ENCODE measurements at regions not wholly inside any gene's neighbourhood (a gene's known extent, or its start where the extent isn't known, plus 50 kb on each side); places are given as distances from the start of the nearest gene placed in this dataset.

DNA sequence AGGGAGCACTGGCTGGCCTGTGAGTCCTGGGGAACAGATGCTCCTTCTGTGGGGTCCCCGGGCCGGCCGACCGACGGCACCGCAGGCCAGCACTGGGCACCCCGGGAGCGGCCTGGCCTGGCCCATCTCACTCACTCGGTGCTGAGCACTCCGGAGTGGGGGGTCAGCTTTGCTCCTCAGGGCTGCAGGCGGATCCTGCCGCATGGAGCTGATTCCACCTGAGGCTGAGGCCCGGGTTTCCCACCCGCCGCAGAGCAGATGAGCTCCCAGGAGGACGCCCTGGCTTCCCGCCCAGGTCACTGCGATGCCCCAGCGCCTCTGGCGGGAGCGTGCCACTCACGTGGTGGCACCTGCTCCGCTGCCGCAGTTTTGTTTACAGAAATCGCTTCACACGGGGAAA lies 418.6 kb downstream of the GALR1 start:
- DNase-seq, result no peak

DNA sequence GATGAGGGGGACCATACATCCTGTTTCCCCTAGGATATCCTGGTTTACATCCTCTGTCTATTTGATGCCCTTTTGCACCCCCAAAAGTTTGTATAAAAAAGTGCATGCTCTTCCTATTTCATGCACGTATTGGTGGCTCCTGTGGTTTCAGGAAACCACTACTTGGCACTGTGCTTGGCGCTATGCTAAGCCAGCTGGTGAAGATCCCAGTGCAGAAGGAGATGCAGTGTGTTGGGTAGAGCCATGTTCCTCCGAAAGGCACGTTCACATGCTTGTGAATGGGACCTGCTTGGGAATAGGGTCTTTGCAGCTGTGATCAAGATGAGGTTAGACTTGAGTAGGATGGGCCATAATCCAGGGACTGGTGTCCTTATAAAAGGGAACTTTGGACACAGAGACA lies 419.7 kb downstream of the GALR1 start:
- no peak for DNase-seq

DNA sequence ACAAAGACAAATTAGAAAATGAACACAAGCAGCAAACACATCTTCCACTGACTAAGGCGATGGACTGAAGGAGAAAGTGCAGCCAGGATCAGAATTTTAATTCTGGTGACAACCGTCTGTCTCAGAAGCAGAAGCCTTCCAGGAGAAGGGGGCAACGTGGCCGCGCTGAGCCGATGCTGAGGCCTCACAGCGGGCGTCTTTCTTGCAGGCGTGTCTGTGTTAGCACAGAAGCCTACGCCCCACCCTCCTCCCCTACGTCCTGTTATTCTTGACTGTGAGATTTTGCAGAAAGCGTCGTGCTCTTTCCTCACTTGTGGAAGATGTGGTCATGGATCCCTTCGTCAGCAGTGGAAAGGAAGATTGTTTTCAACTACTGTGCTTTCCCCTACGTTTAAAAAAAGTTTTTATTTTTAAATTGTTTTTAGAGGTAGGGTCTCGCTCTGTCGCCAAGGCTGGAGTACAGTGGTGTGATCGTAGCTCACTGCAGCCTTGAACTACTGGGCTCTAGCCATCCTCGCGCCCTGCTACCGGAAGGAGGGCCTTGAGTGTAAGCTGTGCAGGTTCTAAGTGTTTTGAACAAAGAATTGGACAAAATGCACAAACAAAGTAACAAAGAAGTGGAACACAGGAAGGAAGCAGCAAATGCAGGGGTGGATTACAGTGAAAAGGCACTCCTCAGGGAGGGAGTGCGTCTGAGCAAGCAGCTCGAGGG lies 422.0 kb downstream of the GALR1 start:
- no peak for DNase-seq

DNA sequence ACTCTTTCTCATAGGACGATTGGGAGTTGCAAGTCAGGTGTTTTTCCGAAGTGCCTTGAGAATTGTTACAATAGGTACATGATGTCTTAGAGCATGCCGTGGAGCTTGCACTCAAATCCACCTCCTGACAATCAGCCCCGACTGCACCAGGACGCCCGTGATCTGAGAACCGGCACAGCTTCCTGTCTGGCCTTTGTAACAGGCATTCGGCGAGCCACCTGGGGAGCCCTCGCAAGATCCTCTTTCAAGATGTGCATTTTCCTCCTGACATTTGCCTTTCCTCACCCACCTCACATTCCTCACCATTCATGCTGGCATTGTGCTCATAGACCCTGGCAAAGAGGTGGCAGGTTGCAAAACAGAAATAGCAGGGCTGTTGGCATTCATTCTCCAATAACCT lies 427.3 kb downstream of the GALR1 start:
- DNase-seq, result no peak

DNA sequence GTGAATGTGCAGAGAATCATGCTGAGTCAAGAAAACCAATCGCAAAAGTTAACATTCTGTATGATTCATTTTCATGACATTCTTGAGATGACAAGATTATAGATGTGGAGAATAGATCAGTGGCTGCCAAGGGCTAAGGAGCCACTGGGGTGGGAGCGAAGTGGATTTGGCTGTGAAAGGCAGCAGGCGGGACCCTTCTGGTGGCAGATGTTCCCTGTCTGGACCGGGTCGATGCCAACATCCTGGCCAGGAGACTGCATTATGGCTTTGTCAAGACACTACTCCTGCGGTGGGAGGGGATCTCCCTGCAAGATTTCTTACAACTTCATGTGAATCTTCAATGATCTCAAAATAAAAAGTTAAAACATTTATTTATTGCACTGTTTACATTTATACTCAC lies 427.9 kb downstream of the GALR1 start:
- DNase-seq, result no peak

DNA sequence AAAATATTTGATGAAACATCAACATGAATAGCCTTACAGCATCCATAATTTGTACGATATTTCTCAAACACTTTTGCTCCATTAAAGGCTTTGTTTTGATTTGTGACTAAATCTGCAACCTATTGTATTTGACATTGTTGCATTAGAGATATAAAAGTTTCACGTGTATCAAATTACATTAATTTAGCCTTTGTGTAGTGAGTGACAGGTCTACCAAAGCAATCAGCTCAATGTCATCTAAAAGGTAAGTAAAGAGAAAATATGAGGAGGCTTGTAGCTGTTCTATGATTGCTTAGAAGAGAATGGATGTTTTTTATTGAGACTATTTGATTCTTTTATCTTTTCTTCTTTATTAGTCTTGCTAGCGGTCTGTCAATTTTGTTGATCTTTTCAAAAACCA lies 430.2 kb downstream of the GALR1 start:
- DNase-seq, result no peak

DNA sequence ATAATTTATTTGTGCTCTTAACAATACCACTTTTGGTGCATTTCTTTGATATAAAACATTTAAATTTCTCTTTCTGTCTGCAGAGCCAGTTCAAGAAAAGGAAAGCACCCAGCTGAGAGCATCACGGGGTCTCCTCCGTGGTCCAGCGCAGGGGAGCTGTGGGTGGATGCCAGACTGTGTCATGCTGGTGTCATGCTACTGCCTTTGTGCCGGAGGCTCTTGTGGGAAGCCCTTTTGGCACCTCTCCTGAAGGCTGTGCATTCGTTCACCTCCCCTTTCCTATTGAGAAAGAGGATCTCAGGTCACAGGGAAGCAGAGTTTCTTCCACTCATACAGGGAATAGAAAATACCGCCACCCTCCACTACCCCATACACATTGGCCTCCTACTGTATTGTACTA lies 450.4 kb downstream of the GALR1 start:
- no peak for DNase-seq

DNA sequence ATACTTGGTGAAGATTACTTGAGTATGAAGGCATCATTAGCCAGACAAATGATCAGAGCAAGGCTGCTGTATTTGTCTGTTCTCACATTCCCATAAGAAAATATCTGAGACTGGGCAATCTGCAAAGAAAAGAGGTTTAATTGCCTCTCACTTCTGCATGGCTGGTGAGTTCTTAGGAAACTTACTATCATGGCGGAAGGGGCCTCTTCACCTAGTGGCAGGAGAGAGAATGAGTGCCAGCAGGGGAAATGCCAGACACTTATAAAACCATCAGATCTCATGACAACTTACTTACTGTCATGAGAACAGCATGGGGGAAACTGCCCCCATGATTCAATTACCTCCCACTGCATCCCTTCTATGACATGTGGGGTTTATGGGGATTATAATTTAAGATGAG lies 452.3 kb downstream of the GALR1 start:
- DNase-seq, result no peak

DNA sequence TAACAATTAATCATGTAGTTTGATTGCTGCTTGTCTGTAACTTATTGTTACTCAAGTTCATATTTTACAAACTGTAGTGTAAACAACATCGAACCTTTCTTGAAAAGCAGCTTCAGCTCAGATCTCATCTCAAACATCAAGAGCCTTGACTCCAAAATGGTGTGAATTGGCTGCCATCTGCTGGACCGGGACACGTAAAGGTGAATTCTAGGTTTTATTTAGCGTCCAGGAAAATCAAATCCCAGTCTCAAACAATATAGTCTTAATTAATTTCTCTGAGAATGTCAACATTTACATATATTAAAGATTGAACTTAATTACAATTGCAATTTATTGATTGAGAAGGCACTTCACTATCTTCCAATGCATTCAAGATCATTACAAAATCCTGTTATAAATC lies 453.0 kb downstream of the GALR1 start:
- DNase-seq, result peak; percentile 5

DNA sequence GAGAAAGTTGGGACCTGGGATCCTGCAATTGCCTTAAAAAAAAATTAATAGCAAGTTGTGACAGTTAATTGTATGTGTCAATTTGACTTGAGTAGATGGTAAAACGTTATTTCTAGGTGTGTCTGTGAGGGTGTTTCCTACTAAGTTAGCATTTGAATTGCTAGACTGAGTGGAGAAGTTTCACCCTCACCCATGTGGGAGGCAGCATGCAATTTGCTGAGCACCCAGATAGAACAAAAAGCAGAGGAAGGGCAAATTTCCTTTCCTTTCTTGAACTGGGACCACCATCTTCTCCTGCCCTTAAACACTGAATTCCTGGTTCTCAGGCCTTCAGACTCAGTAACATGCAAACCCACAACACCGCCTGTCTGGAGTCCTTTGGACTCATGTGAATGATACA lies 455.7 kb downstream of the GALR1 start:
- no peak for DNase-seq

DNA sequence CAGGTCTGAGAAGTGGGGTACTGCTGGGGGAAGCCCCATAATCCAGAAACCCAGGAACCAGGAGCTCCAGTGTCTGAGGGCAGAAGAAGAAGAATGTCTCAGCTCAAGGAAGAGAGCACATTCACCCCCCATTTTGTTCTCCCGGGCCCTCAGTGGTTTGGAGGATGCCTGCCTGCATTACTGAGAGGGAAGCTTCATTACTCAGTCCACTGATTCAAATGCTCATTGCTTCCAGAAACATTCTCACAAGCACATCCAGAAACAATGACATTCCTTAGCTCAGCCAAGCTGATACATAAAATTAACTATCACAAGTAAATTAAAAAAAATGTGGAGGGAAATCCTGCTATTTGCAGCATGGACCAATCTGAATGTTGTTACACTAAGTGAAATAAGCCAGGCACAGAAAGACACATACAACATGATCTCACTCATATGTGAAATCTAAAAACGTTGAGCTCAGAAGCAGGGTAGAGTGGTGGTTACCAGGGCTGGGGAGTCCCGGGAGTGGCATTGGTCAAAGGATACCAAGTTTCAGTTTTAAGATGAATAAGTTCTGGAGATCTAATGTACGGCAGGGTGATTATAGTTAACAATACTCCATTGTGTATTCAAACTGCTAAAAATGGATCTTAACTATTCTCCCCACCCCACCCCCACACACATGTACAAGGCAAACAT lies 459.3 kb downstream of the GALR1 start:
- peak; percentile 2 for DNase-seq

DNA sequence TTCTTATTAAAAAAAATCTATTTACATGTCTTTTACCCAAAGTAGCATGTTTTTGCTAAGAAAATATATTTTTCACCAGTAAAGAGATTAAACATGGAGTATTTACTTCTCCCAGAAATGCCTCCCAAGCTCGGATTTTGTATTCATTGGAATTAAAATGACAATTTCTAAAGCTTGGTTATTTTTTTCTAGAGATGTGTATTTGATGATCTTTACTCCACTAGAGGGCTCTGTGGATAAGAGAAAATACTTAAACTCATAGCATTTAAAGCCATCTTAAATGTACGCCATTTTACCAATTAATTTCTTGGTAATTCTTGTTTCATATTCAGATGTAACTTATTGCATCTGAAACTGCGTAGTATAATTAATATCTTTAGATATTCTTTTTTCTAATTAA lies 461.4 kb downstream of the GALR1 start:
- DNase-seq, result no peak

DNA sequence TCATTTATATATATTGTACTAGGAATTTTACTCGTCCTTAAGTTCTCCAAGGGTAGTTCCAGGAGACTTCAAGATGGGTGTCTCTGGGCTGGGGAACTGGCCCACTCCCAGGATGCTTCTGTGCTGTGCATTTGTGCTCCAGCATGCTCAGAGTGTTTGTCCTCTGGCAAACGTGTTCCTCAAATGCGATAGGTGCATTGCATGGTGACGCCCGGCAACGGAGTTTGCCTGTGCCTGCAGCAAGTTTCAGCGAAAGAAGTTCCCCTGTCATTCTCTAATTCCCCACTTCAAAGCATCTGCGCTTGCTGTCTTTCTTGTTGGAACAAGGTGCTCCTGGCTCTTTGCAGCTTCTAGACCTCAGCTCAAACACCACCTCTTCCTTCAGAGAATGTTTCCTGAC lies 465.1 kb downstream of the GALR1 start:
- DNase-seq, result no peak

DNA sequence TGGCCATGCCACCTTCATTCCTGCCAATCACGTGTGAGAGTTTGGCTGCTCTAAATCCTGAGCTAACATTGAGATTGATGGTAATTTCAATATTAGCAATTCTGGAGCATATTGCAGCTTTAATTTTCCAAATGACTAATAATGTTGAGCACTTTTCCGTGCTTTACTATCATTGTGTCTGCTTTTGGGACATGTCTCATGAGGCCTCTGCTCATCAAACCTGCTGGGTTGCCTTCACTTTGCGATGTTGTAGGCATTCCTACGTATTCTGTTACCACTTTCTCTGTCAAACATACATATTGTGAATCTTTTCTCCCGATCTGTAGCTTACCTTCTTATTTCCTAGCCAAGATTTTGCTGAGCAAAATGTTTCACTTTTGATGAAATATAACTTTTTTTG lies 466.6 kb downstream of the GALR1 start:
- DNase-seq, result no peak

DNA sequence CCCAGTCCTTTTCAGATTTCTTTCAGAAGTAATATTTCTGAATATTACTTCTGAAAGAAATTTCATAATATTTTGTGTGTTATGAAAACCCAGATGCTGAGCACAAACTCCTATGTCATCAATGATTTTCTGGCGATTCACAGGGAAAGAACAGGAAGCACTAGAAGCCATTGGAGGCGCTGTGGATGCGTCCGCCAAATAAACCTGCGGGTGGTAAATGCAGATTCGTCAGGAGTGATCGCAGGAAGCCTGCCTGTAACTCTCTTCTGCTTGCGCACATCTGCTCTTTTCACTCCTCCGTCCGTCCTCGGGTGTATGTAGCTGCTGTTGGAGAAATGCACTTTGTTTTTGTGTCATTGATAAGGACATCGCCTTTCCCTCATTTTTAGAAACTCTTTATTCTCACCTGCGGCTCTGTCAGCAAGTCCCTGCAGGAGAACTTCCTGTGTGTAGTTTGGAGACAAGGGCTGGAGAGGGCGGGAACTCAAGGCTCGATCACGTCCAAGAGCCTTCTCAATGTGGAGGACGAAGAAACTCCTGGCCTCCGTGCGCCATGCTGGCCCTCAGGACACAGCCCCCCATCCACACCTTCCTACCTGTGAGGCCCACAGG lies 483.8 kb downstream of the GALR1 start:
- DNase-seq, result no peak

DNA sequence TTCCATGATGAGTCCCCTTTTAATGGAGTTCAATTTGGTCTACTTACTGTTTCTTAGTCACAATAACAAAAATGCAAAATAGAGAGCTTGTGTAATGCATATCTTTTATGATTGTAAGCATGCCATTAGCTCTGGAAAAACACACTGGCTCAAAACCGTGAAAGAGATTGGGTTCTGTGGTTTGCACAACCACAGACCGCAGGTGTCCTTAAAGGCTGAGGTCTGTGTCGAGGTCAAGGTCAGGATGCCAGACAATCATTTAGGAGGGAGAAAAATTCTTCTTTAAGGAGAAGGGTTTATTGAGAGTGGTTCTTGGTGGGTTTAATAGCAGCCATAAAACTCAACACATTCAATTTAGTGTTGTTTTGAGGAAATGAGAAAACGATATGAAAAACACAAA lies 487.2 kb downstream of the GALR1 start:
- DNase-seq, result no peak

DNA sequence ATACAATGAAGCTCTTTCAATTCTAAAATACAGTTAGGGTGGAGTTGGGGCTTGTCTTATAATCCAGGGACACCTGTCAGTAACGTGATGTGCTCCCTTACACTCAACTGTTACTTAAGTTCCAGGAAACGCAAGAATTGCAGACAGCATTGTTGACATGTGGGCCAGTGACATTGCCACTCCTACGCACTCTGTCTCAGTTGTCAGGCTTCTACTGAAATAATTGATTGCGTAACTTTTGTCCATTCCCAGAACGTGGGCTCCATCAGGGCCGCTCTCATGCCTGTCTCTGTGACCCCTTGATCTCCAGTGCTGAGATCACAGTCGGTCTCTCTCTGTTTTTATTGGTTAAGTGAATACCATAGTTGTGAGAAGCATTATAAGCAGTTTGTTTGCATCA lies 487.8 kb downstream of the GALR1 start:
- DNase-seq, result no peak

DNA sequence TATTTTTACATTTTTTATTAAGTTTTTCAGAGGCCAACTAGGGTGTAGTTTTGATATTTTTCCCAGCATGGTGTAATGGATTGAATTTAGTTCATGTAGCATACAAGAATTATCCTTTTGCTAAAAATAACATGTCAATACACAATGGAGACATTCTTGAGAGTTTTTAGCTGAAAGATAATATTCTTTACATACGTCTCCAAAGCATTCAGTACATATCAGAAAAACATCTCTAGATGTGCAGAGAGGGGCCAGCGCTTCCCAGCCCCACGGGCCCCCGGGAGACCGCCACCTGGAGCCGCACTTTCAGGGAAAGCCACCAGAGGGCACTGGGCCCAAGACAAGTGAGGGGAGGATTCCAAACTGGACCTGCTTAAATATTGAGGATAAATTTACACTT lies 499.4 kb downstream of the GALR1 start:
- DNase-seq, result peak; percentile 1

DNA sequence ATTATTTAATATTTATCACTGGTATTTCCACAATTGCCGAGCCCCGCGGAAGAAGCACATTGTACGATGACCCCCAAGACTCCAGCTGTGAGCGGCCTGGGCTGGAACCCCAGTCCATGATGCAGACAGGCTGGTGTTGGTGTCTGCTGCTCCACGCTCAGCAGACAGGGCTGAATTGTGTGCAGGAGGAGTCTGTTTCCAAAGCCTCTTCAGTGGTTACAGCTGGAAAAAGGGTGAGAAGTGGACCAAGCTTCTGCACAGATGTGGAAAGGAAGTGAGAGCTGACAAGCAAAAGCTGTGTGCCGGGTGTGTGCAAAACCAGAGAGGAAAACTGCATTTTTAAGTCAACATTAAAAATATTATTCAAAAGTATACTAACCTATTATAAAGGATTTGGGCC lies 500.4 kb downstream of the GALR1 start:
- no peak for DNase-seq

DNA sequence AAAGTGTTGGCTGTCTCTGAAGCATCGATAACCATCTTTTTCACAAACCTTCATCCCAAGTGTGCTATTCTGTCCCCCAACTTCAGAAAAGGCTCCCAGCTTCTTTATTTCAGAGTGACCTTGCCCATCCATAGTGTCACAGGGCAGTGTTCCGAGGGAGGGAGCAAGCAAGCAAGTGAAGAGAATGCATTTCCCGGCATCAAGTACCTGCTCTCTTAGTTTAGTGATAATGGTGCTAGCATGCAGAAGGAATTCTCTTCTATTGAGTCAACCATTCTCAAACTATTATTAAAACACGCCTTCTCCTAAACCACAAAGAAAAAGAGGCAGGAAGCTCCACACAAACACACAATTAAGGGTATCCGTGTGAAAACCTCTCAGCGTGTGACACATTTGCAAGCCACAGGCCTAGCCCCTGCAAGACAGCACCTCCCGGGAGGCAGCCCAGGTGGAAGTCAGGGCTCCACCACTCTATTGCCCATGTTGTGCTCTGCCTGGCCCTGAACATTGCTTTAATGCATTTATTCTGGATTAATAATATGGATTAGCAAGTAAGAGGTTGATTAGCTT lies 504.9 kb downstream of the GALR1 start:
- DNase-seq, result no peak

DNA sequence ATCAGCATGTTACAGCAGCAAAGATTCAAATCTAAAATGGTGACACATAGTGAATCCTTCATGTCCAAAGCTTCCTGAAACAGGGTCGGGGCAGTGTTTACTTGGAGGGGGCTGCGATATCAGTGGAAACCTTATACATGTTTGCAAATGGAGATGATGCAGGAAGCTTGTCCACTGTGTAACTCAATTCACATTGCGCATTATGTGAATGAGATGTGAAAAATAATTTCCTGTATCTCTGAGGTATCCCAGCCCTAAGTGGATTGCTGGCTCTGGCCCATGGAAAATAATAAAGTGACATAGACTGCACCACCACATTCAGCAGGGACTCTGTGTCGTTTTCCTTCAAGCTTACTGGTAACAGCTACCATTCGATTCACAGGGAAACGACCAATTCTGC lies 505.5 kb downstream of the GALR1 start:
- no peak for DNase-seq

DNA sequence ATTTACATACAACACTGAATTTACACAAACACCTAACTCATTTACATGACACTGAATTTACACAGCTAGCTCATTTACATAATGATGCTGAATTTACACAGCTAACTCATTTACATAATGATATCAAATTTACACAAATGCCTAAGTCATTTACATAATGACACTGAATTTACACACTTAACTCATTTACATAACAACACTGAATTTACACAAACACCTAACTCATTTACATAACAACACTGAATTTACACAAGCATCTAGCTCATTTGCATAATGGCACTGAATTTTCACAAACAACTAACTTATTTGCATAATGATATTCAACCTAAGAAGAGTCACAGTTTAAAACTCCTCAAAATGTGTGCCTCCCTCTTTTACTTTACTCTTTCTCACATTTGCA lies 511.7 kb downstream of the GALR1 start:
- DNase-seq, result no peak

DNA sequence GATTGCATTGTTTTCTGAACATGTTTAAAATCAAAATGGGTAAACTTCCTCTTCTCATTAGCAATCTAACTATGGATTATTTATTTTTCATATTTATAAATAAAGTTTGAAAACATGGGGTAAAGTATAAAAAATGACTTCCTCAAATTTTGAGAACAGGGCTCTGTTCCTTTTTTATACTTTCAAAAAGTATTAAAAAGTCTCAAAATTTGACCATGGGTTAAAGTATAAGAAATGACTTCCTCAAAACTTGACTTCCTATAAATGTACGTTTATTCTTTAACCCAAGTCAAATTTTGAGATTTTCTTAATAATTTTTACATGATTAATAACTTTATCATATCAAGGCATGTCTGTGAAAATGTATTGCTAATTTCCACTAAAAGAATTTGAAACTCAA lies 512.4 kb downstream of the GALR1 start:
- no peak for DNase-seq

DNA sequence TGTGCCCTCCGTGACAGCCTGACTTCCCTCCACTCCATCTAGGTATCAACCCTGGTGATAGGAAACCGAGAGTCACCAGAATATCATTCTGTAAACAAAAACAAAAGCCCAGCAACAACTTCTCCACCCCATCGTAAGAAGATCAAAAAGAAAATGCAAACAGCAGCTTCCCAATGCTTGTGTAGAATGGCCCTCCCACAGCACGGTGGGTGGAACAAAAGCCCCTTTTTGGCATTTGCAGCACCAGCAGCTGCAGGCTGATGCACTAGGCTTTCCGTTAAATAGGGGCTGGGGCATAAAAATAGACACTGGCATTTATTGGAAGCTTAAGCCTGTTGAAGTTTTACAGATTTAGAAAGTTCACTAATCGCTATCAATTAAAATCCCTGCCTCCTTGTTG lies 513.0 kb downstream of the GALR1 start:
- no peak for DNase-seq
